ENCODE measurements at regions not wholly inside any gene's neighbourhood (a gene's known extent, or its start where the extent isn't known, plus 50 kb on each side); places are given as distances from the start of the nearest gene placed in this dataset.

DNA sequence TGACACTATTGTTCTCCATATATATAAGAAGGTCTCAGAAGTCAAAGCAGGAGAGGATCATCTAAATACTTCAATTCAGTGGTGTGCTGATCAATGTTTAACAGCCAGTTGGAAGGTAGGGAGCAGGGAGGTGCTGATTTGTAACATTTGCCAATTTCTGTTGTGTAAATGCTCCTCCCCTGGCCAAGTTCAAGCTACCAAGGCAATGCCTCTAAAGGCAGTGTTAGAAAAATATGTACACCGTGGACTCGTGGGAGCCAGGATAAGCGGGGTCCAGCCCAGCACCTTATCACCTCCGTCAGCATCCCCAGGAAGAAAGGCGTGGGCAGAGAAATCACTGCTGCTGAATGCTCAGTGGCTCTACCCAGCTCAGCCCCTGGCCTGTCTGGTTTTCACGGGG lies 75.3 kb upstream of the COX10 start:
- no peak for DNase-seq (ENCODE audit: low spot score)

DNA sequence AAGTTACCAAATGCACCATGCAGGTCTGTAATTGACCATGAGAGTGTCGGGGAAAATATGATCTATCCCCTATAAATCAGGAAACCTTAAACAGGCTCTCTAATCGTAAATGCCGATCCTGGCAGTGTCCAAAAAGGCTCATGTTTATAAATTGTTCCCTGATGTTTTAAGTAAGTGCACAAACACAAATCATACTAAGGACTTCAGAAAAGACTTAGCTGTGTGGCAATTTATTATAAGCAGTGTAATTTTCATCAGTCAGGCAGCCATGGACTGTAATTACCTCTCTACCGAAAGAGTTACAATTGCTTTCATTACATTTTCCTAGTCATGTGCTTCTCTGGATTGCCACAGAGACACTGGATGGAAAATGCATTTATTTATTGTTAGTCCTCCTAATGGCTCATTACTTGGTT lies 73.4 kb upstream of the COX10 start:
- no peak for DNase-seq (ENCODE audit: low spot score)

DNA sequence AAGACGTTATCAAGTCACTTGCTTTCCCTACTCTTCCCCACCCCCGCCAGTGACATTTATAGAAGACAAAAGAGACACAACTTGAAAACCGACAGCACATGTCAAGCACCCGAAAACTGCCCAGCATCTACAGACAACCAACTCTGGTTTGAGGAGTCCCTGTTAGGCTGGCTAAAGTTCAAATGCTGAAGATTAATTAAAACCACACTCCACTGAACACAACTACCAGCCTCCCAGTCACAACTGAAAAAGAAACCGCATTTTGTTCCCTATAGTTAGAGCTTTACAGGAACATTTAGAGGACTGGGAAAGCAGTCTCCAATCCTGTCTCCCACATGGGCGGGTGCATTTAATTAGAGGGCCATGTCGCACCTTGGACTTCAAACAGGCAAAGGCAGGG lies 73.0 kb upstream of the COX10 start:
- no peak for DNase-seq (ENCODE audit: low spot score)

DNA sequence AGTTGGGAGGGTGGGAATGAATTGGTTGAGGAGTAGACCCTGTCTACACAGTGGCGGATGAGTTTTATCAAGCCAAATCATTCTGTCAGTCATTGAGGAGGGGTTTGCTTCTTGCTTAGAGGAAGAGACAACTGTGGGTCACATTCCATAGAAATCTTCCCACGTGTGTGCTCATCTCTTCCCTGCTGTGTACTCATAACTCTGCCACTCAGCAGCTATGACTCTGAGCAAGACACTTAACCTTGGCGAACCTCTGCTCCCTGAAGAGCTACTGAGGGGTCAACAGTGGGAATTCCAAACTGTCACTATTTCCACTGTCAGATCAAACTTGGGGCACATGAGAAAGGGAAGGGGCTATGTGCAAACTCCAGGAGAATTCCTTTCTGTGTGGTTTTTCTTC lies 72.6 kb upstream of the COX10 start:
- DNase-seq (ENCODE audit: low spot score) = no peak

DNA sequence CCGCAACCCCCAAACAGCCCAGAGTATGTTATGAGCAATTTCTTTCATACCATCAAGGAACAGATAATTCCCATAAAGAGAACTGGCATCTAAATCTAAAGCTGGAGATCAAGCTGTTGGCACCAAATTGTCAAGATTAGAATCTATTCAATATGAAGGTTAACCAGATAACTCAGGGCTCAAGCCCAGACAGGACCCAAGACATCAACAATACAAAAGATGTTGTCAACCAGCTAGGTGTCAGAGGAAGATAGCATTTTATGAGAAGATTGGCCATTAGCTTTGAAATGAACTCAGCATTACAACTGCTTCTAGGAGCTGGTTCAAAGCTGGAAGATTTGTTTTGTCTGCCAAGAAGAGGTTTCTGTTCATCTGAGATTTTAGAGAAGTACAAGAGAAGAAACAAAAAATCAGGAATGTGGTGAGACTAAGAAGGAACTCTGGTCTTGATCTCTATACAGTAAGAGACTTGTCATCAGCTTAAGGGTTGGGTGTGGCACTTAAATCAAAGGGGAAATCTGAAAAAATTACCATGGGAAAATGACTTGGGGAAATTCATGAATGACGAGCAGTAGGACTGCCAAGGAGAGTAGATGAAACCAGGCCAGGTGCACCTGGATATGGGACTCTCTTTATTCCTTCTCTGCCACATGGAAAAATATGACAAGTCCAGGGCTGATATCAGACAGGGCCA lies 64.2 kb upstream of the COX10 start:
- no peak for DNase-seq (ENCODE audit: low spot score)

DNA sequence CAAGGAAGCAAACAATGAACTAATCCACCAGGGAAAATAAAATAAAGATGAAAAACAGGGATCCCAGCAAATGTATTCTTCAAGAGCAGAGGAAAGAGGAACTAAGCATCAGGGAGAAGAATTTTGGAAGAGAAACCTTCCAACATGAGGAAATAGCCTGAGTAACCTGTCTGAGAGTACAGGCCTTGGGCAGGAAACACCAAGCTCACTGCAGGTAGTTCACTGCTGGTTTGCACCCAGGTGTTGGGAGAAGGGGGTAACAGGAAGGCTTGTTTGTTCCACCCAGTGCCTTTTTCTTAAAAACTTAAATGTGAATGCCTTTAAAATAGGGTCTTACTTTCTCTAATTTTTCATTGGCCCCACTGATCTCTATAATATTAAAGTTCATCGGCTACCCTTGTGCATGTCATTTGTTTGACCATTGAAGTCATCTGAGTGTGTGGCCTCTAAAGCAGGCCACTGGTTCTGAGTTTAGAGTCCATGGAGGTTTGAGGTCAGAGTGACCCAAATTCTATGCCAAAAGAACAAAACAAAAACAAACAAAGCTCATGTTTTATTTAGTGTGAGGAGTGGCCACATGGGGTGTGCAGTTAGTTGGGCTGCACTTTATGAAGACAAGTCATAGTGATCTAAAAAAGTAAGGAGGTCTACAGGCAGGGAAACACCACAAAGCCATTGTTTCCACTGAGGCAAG lies 62.9 kb upstream of the COX10 start:
- no peak for DNase-seq (ENCODE audit: low spot score)

DNA sequence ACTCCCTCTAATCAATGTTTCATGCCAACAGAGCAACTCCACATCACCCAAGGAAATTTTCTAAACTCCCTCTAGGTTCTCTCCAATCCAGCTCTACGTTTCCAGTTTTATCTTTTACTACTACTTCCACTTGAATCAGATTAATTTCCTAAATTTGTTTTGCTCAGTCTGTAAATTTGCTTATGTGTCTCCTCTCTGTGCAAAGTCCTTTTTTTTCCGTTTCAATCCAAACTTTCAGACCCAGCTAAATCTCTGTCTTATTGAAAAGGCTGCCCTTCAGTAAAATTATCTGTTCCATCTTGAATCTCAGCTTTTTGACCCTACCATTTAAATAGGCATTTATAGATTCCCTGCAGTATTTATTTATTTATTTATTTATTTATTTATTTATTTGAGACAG lies 61.4 kb upstream of the COX10 start:
- DNase-seq (ENCODE audit: low spot score) = no peak

DNA sequence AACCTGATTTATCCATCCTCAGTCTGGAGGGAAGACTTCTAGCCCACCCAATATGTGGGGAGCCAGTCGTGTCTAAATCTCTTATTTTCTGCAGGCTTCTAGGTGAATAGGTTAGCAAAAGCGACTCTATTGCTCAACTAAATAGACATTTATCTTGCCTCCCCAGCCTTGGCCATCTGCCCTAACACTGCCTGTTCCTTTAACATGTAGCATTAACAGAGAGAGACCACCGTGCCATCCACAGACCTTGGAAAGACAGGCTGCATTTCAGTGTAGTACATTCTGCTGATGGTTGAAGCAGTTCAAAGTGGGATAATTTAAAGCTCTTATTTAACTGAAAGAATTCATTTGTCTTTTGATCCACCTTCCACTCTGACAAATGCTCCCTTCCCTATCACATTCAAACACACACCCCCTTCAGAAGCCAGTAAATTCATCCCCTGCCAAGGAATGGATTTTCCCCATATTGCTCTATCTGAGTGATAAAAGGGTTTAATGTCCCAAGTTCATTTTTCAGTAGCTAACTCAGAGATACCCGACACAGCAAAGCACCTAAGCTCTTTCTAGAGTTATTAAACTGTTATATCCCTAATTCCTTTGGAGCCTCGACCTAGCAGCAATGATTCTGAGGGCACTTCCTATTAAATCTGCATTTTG lies 58.1 kb upstream of the COX10 start:
- DNase-seq (ENCODE audit: low spot score) = no peak

DNA sequence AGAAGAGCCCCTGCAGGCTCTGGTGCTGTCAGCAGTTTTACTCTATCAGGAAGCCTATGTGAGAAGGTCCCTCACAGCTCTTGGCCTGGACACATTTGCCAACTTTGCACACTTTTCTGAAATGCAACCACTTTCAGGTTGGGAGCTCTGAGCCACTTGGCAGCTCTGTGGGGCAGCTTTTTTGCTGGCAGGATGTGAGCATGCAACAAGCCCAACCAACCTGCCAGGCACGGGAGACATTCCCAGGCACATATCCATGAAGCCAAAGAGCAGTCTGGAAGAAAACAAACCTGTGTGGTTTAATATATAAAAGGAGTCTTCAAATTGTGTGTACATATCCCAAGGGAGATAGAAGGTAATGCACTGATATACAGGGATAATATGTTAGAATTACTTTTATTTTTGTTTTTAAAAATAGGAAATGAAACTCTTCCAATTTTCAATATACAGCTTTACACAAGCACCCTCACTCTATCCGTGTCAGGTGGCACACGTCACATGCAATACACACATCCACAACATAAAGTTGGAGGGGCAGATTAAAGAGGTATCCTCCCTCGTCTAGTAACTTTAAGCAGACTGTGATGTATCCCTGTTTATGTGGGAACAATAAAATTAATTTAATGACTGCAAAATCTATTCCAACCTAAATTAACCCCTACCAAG lies 57.4 kb upstream of the COX10 start:
- DNase-seq (ENCODE audit: low spot score) = no peak

DNA sequence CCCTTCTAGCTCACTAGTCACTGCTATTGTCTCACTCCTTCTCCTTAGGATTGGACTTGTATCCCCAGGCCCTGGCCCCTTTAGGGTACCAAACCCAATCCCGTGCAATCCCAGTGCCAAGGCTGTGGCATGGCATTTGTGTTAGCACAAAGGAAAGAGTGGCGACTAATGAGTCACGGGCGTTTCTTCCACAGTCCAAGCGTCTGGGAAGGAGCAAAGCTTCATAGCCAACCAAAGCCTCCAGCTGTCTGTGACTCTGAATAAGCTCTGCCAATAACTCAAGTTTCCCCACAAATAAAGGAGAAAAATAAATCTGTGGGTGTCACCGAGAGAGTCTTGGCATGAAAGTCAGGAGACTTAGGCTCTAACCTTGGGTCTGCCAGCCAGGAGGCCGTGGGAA lies 54.6 kb upstream of the COX10 start:
- no peak for DNase-seq (ENCODE audit: low spot score)

DNA sequence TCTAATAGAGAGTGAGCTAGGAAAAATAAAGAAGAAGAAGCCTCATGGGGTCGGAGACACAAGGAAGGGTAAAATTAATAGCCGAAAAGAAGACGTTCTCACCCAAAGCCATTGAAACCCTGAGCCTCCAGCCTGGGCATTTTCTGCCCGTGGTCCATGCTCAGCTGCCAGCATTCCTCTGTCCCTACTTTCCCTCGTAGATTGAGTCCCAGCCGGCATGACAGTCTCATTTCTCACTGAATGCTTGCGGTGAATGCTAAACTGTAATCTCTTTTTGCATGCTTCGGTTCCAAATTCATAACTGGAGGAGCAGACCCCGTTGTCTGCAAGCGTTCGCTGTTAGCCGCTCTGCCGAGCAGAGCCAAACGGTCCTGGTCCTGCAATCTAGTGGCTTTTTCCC lies 54.0 kb upstream of the COX10 start:
- no peak for DNase-seq (ENCODE audit: low spot score)

DNA sequence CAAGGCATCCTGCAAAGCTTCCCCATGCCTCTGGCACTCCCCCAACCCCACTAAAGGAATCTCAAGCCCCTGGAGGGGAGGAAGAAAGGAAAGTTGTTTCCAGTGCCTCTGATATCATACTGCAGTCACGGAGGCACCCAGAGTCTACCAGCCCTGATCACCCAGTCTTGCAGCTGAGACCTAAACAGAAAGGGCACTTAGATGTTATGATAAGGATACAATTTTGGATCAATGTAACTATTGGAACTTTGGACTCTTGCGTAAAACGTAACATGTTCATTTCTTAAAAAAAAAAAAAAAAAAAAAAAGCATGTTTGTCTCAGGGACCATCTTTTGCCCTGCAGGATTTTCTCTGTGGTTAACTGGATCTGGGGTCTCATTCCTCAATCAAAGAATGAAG lies 52.4 kb upstream of the COX10 start:
- DNase-seq (ENCODE audit: low spot score) = no peak

DNA sequence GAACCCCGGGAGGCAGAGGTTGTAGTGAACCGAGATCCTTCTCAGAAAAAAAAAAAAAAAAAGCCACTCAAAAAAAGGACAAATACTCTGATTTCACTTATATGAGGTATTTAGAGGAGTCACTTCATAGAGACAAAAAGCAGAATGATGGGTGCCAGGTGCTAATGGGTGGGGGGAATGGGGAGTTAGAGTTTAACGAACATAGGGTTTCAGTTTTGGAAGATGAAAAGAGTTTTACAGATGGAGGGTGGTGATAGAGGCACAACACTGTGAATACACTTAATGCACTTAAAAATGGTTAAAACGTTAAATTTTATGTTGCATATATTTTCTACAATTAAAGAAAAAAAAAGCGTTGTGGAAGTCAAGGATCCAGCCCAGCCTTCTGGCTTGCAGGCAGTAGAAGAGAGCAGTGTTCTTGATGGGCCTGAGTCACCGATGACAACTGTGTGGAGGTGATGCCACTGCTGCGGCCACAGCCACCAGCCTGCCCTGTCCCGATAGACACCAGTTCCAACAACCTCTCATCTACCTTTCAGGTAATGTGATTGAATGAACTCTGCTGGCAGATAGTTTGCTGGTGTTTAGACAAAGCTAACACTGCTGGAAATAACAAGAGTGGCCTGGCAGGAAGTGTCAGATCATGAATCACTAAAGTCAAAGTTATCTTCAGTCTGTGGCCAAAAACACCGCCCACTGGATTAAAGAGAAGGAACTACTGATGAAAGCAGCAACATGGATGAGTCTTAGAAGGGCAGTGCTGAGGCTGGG lies 49.9 kb upstream of the COX10 start:
- no peak for DNase-seq (ENCODE audit: low spot score)

Measured in hematopoietic multipotent progenitor cell treated with erythropoietin and hydrocortisone succinate and interleukin-3 and kit ligand, for 17 days (in vitro differentiated cells).